ENCODE measurements at regions not wholly inside any gene's neighbourhood (a gene's known extent, or its start where the extent isn't known, plus 50 kb on each side); places are given as distances from the start of the nearest gene placed in this dataset.

DNA sequence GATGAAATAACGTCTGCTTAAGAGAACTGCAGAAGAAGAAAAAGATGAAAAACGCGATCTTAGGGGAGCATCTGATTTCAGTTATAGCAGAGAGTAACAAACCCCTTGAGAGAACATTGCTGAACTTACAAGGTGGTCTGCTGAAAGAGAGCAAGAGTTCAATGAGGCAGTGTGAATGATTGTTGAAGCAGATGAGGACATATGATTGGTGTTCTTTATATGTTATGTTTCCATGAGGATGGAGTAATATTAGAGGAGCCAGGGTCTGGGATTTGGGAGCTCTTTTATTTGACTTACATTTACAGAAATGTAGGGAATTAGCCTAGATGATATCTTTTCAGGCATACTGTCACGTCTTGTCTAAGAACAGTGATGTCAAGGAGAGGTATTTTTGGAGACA is 1302.0 kb downstream of the KCNT2 start:
- H3K27me3 ChIP-seq (replicated peaks; ENCODE audit: insufficient read depth) = no peaks in the 10 kb centered on the region
- TF ChIP-seq, protein P1, sequence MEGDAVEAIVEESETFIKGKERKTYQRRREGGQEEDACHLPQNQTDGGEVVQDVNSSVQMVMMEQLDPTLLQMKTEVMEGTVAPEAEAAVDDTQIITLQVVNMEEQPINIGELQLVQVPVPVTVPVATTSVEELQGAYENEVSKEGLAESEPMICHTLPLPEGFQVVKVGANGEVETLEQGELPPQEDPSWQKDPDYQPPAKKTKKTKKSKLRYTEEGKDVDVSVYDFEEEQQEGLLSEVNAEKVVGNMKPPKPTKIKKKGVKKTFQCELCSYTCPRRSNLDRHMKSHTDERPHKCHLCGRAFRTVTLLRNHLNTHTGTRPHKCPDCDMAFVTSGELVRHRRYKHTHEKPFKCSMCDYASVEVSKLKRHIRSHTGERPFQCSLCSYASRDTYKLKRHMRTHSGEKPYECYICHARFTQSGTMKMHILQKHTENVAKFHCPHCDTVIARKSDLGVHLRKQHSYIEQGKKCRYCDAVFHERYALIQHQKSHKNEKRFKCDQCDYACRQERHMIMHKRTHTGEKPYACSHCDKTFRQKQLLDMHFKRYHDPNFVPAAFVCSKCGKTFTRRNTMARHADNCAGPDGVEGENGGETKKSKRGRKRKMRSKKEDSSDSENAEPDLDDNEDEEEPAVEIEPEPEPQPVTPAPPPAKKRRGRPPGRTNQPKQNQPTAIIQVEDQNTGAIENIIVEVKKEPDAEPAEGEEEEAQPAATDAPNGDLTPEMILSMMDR (IDR thresholded peaks at IDR 0.05) = no peak
- DNase-seq (ENCODE audit: low spot score) (no peak), ATAC-seq (ENCODE audit: insufficient number of reproducible peaks, low FRiP score, low read depth) (no peak)
- H3K4me3 ChIP-seq = no peak overlapping the region
- no peaks in the 10 kb centered on the region for H3K36me3 ChIP-seq
- H3K4me1 ChIP-seq (ENCODE audit: control insufficient read depth in 1 of 2, low read depth in 2 of 2) = no peaks in the 10 kb centered on the region
- H3K27ac ChIP-seq = no peak overlapping the region
- H3K9me3 ChIP-seq = no peaks in the 10 kb centered on the region

DNA sequence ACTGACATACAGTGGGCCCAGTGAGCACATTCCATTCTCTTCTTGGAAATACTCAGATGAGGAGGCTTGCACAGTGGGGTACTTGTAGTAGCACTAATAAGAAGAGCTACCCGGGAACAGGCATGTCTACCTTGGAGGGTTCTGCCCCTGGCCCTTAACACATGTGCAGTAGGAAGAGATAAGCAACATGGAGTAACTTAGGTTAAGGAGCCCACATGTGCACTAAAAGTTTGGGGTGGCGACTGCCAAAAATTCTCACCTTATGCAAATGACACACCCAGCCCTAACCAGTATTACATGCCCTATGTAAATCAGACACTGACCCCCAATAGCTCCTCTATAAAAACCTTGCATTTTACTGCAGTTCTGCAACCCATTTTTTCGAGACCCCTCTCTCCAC is 1313.3 kb downstream of the KCNT2 start:
- H3K4me3 ChIP-seq = no peak overlapping the region
- H3K9me3 ChIP-seq = no peaks in the 10 kb centered on the region
- DNase-seq (ENCODE audit: low spot score) (no peak), ATAC-seq (ENCODE audit: insufficient number of reproducible peaks, low FRiP score, low read depth) (no peak)
- no peaks in the 10 kb centered on the region for H3K36me3 ChIP-seq
- no peak overlapping the region for H3K27ac ChIP-seq
- no peaks in the 10 kb centered on the region for H3K4me1 ChIP-seq (ENCODE audit: control insufficient read depth in 1 of 2, low read depth in 2 of 2)
- no peaks in the 10 kb centered on the region for H3K27me3 ChIP-seq (replicated peaks; ENCODE audit: insufficient read depth)
- TF ChIP-seq, protein P1 (IDR thresholded peaks at IDR 0.05) = no peak

DNA sequence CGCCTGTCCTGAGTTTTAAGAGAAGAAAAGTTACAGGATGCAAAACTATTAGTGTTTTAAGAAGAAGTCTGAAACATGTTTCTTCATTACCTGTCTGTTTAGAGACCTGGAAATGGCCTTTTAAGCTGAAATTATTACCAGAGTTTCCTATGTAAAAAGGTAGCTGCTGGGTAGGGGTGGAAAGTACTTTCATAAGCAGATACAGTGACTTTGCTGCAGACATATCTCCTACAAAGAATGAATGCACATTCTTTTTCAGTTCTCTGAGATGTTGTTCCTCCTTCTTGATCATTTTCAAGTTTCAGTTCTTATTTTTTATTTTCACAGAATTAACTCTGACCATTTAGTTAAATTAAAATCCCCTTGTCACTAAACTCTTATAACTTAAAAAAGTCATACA is 1329.6 kb downstream of the KCNT2 start:
- TF ChIP-seq, protein P1 (IDR thresholded peaks at IDR 0.05) = no peak
- no peaks in the 10 kb centered on the region for H3K4me1 ChIP-seq (ENCODE audit: control insufficient read depth in 1 of 2, low read depth in 2 of 2)
- no peak overlapping the region for H3K27ac ChIP-seq
- H3K9me3 ChIP-seq = no peaks in the 10 kb centered on the region
- H3K36me3 ChIP-seq = no peaks in the 10 kb centered on the region
- DNase-seq (ENCODE audit: low spot score) = no peak
- ATAC-seq (ENCODE audit: insufficient number of reproducible peaks, low FRiP score, low read depth) = no peak
- H3K4me3 ChIP-seq = no peak overlapping the region
- H3K27me3 ChIP-seq (replicated peaks; ENCODE audit: insufficient read depth) = no peaks in the 10 kb centered on the region

DNA sequence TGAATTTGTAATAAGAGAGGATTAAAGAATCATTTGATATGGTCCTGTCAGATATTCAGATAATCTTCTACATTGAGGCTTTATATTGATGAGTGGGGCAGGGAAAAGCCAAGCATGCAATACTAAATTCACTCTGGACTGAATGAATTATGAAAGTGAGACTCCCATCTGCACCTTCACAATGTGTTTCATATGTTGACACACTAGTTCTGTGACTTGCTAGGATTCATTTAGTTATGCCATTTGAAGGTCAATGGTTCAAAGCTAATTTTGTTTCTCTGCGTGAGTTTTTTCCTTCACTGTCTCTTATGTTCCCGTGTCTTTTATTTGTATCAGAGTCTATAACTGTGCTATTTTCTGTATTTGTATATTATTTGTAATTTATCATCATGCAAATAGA is 1332.5 kb downstream of the KCNT2 start:
- Histone ChIP-seq H3K36me3 (no peaks in the 10 kb centered on the region), H3K4me3 (no peak overlapping the region), H3K4me1 (ENCODE audit: control insufficient read depth in 1 of 2, low read depth in 2 of 2) (no peaks in the 10 kb centered on the region), H3K27ac (no peak overlapping the region), H3K27me3 (replicated peaks; ENCODE audit: insufficient read depth) (no peaks in the 10 kb centered on the region), H3K9me3 (no peaks in the 10 kb centered on the region)
- TF ChIP-seq, protein P1 (IDR thresholded peaks at IDR 0.05) = no peak
- ATAC-seq (ENCODE audit: insufficient number of reproducible peaks, low FRiP score, low read depth) (no peak), DNase-seq (ENCODE audit: low spot score) (no peak)

DNA sequence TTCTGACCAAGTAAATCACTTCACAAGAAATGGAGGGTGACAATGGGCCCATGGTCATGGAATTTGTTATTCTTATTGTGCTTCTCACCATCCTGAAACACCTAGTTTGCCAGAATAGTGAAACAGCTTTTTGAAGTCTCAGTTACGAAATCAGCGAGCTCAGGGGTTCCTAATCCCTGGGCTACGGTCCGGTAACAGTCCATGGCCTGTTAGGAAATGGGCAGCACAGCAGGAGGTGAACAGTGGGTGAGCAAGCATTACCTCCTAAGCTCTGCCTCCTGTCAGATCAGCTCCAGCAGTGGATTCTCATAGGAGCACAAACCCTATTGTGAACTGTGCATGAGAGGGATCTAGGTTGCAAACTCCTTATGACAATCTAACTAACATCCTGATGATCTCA is 1356.3 kb downstream of the KCNT2 start:
- Histone ChIP-seq H3K9me3 (no peaks in the 10 kb centered on the region), H3K27me3 (replicated peaks; ENCODE audit: insufficient read depth) (no peaks in the 10 kb centered on the region), H3K4me1 (ENCODE audit: control insufficient read depth in 1 of 2, low read depth in 2 of 2) (no peaks in the 10 kb centered on the region), H3K36me3 (no peaks in the 10 kb centered on the region), H3K4me3 (no peak overlapping the region), H3K27ac (no peak overlapping the region)
- ATAC-seq (ENCODE audit: insufficient number of reproducible peaks, low FRiP score, low read depth) (no peak), DNase-seq (ENCODE audit: low spot score) (no peak)
- TF ChIP-seq, protein P1 (IDR thresholded peaks at IDR 0.05) = no peak
